ENCODE measurements at regions not wholly inside any gene's neighbourhood (a gene's known extent, or its start where the extent isn't known, plus 50 kb on each side); places are given as distances from the start of the nearest gene placed in this dataset.

- TF ChIP-seq CTCF (IDR thresholded peaks at IDR 0.05) = no peak
- TF ChIP-seq POLR2A (IDR thresholded peaks at IDR 0.05) = no peak
- 70 to 83% (median 79%) methylated on average over 1 of the region's 1 CpG for WGBS, 4 donors
Observed at GRCh38 chr6:8579372-8579771, 144.0 kb upstream of the SLC35B3 start.

GRCh38 chr6:8578006-8578405 lies 142.7 kb upstream of the SLC35B3 start:
- whole genome bisulfite sequencing, 4 donors = 34 to 43% (median 36%) methylated on average over 1 of the region's 1 CpG
- intact Hi-C loops (cut with DNase I) = no loop called here
- H3K36me3 ChIP-seq (replicated peaks in 1 of 2) = no peaks in the 10 kb centered on the region
- no peaks in the 10 kb centered on the region for H3K27me3 ChIP-seq
- no peaks in the 10 kb centered on the region for H3K4me1 ChIP-seq (replicated peaks in 1 of 2)
- no peak overlapping the region for H3K4me3 ChIP-seq
- no peak overlapping the region for H3K27ac ChIP-seq
- DNase-seq = no peak
- TF ChIP-seq CTCF (IDR thresholded peaks at IDR 0.05) (no peak), POLR2A (IDR thresholded peaks at IDR 0.05) (no peak)
- no peaks in the 10 kb centered on the region for H3K9me3 ChIP-seq (replicated peaks in 1 of 3)

More at GRCh38 chr6:8579372-8579771, 144.0 kb upstream of the SLC35B3 start:
- intact Hi-C loops (cut with DNase I) = no loop called here
- H3K4me1 ChIP-seq (replicated peaks in 1 of 2) = no peaks in the 10 kb centered on the region
- no peak for DNase-seq
- H3K27ac ChIP-seq = no peak overlapping the region
- H3K4me3 ChIP-seq = no peak overlapping the region
- no peaks in the 10 kb centered on the region for H3K36me3 ChIP-seq (replicated peaks in 1 of 2)
- no peaks in the 10 kb centered on the region for H3K9me3 ChIP-seq (replicated peaks in 1 of 3)
- no peaks in the 10 kb centered on the region for H3K27me3 ChIP-seq

GRCh38 chr6:8574749-8575468 lies 139.6 kb upstream of the SLC35B3 start:
- Histone ChIP-seq H3K27me3 (no peaks in the 10 kb centered on the region), H3K4me3 (no peak overlapping the region), H3K9me3 (replicated peaks in 1 of 3) (no peaks in the 10 kb centered on the region), H3K4me1 (replicated peaks in 1 of 2) (no peaks in the 10 kb centered on the region), H3K27ac (no peak overlapping the region), H3K36me3 (replicated peaks in 1 of 2) (no peaks in the 10 kb centered on the region)
- no peak for DNase-seq
- TF ChIP-seq POLR2A (IDR thresholded peaks at IDR 0.05) (no peak), CTCF (IDR thresholded peaks at IDR 0.05) (no peak)
- WGBS, 4 donors = 81 to 86% (median 83%) methylated on average over 6 of the region's 6 CpGs
- intact Hi-C loops (cut with DNase I) = no loop called here

GRCh38 chr6:8574311-8574710 lies 139.0 kb upstream of the SLC35B3 start:
- DNase-seq = no peak
- Histone ChIP-seq H3K27ac (no peak overlapping the region), H3K27me3 (no peaks in the 10 kb centered on the region), H3K36me3 (replicated peaks in 1 of 2) (no peaks in the 10 kb centered on the region), H3K9me3 (replicated peaks in 1 of 3) (no peaks in the 10 kb centered on the region), H3K4me3 (no peak overlapping the region), H3K4me1 (replicated peaks in 1 of 2) (no peaks in the 10 kb centered on the region)
- TF ChIP-seq POLR2A (IDR thresholded peaks at IDR 0.05) (no peak), CTCF (IDR thresholded peaks at IDR 0.05) (no peak)
- WGBS, 4 donors = 97 to 99% (median 98%) methylated on average over 2 of the region's 2 CpGs
- intact Hi-C loops (cut with DNase I) = no loop called here
